ENCODE measurements at regions not wholly inside any gene's neighbourhood (a gene's known extent, or its start where the extent isn't known, plus 50 kb on each side); places are given as distances from the start of the nearest gene placed in this dataset.

- no peak overlapping the region for H3K4me3 ChIP-seq (ENCODE audit: low read depth, low read length)
- TF ChIP-seq, protein P1, sequence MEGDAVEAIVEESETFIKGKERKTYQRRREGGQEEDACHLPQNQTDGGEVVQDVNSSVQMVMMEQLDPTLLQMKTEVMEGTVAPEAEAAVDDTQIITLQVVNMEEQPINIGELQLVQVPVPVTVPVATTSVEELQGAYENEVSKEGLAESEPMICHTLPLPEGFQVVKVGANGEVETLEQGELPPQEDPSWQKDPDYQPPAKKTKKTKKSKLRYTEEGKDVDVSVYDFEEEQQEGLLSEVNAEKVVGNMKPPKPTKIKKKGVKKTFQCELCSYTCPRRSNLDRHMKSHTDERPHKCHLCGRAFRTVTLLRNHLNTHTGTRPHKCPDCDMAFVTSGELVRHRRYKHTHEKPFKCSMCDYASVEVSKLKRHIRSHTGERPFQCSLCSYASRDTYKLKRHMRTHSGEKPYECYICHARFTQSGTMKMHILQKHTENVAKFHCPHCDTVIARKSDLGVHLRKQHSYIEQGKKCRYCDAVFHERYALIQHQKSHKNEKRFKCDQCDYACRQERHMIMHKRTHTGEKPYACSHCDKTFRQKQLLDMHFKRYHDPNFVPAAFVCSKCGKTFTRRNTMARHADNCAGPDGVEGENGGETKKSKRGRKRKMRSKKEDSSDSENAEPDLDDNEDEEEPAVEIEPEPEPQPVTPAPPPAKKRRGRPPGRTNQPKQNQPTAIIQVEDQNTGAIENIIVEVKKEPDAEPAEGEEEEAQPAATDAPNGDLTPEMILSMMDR (IDR thresholded peaks at IDR 0.05; ENCODE audit: borderline replicate concordance, insufficient read depth, low read depth, low read length), result no peak
Measured at GRCh38 chr21:16347223-16347622, 617.4 kb downstream of the USP25 start.

GRCh38 chr21:16353764-16354163 lies 624.0 kb downstream of the USP25 start:
- no peak overlapping the region for H3K4me3 ChIP-seq (ENCODE audit: low read depth, low read length)
- TF ChIP-seq, protein P1 (IDR thresholded peaks at IDR 0.05; ENCODE audit: borderline replicate concordance, insufficient read depth, low read depth, low read length), result no peak

DNA sequence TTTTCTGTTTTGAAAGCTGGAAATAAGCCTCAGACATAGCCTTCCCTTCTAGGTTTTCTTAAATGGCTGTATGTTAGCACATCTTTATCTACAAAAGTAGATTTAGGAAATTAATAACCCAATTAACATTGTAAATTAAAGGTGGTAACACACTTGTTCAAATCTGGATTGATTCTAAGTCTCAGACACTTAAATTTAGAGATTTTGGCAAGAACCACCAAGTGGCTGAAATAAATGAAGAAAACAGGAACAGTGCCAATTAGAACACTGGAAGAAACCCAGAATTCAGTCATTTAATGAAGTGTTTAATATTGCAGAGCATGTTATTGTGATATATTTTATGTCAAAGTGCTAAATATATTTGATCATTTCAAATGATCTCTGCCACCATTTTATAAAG lies 628.2 kb downstream of the USP25 start:
- no peak overlapping the region for H3K4me3 ChIP-seq (ENCODE audit: low read depth, low read length)
- TF ChIP-seq, protein P1 (IDR thresholded peaks at IDR 0.05; ENCODE audit: borderline replicate concordance, insufficient read depth, low read depth, low read length), result no peak

DNA sequence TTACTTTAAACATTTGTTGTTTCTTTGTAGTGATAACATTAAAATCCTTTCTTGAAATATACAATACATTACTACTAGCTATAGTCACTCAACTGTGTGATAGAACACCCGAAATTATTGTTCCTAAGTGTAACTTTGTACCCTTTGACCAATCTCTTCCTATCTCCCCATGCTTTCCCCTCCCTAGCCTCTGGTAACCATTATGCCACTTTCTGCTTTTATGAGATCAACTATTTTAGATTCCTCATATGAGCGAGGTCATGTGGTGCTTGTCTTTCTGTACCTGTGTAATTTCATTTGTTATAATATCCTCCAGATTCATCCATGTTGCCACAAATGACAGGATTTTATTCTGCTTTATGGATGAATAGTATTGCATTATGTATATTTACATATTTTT lies 629.0 kb downstream of the USP25 start:
- TF ChIP-seq, protein P1 (IDR thresholded peaks at IDR 0.05; ENCODE audit: borderline replicate concordance, insufficient read depth, low read depth, low read length), result no peak
- no peak overlapping the region for H3K4me3 ChIP-seq (ENCODE audit: low read depth, low read length)

GRCh38 chr21:16363100-16363499 lies 633.3 kb downstream of the USP25 start:
- TF ChIP-seq, protein P1 (IDR thresholded peaks at IDR 0.05; ENCODE audit: borderline replicate concordance, insufficient read depth, low read depth, low read length), result no peak

GRCh38 chr21:16363518-16363917 lies 633.7 kb downstream of the USP25 start:
- no peak overlapping the region for H3K4me3 ChIP-seq (ENCODE audit: low read depth, low read length)
- TF ChIP-seq, protein P1 (IDR thresholded peaks at IDR 0.05; ENCODE audit: borderline replicate concordance, insufficient read depth, low read depth, low read length), result no peak

More at GRCh38 chr21:16363100-16363499, 633.3 kb downstream of the USP25 start:
- H3K4me3 ChIP-seq (ENCODE audit: low read depth, low read length), result no peak overlapping the region

DNA sequence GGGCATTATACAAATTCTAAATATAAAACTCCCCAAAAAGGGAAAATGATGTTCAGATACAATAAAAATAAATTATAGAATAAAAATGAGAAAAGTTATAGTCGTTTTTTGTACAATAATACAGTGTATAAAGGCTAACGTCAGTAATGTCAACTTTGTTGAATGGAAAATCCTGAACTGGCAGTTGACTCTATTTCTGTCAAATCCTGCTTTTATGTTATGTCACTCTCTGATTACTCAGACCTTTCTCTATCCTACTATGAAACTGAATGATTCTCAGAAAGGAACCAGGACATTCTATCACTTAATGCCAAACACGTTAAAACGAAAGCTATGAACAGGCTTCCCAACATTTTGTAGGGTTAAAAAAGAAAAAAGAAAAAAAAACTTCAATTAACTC lies 636.4 kb downstream of the USP25 start:
- TF ChIP-seq, protein P1 (IDR thresholded peaks at IDR 0.05; ENCODE audit: borderline replicate concordance, insufficient read depth, low read depth, low read length), result no peak
- no peak overlapping the region for H3K4me3 ChIP-seq (ENCODE audit: low read depth, low read length)
